ENCODE measurements at regions not wholly inside any gene's neighbourhood (a gene's known extent, or its start where the extent isn't known, plus 50 kb on each side); places are given as distances from the start of the nearest gene placed in this dataset.
"Not testable (repeated sequence)": the region's sequence is repeated elsewhere in the genome, so short reads cannot be mapped to it uniquely, and the experiment has no call there.

GRCh38 chr6:121617388-121617787 is 181.9 kb downstream of the GJA1 start:
- in situ Hi-C loops (cut with HindIII; ENCODE audit: low pct_unique_long_range_greater_than_20kb, low sequenced_read_pairs): no loop called here
- DNase-seq (ENCODE audit: low read depth): no peak

GRCh38 chr6:121619013-121619412 is 183.6 kb downstream of the GJA1 start:
- in situ Hi-C loops (cut with HindIII; ENCODE audit: low pct_unique_long_range_greater_than_20kb, low sequenced_read_pairs): no loop called here
- no peak for DNase-seq (ENCODE audit: low read depth)

GRCh38 chr6:121619987-121620740 is 184.7 kb downstream of the GJA1 start:
- DNase-seq (ENCODE audit: low read depth): no peak
- in situ Hi-C loops (cut with HindIII; ENCODE audit: low pct_unique_long_range_greater_than_20kb, low sequenced_read_pairs): no loop called here

- in situ Hi-C loops (cut with HindIII; ENCODE audit: low pct_unique_long_range_greater_than_20kb, low sequenced_read_pairs): no loop called here
These were observed 192.3 kb downstream of the GJA1 start for GRCh38 chr6:121627761-121628160.

GRCh38 chr6:121630716-121631115 is 195.3 kb downstream of the GJA1 start:
- DNase-seq (ENCODE audit: low read depth): no peak
- in situ Hi-C loops (cut with HindIII; ENCODE audit: low pct_unique_long_range_greater_than_20kb, low sequenced_read_pairs): no loop called here

More at GRCh38 chr6:121627761-121628160, 192.3 kb downstream of the GJA1 start:
- DNase-seq (ENCODE audit: low read depth): no peak

- in situ Hi-C loops (cut with HindIII; ENCODE audit: low pct_unique_long_range_greater_than_20kb, low sequenced_read_pairs); DNase-seq (ENCODE audit: low read depth): not testable (repeated sequence)
These were observed 196.3 kb downstream of the GJA1 start for GRCh38 chr6:121631752-121632151.

GRCh38 chr6:121633309-121633708 is 197.9 kb downstream of the GJA1 start:
- DNase-seq (ENCODE audit: low read depth): peak; percentile 6
- in situ Hi-C loops (cut with HindIII; ENCODE audit: low pct_unique_long_range_greater_than_20kb, low sequenced_read_pairs): no loop called here

- DNase-seq (ENCODE audit: low read depth); in situ Hi-C loops (cut with HindIII; ENCODE audit: low pct_unique_long_range_greater_than_20kb, low sequenced_read_pairs): not testable (repeated sequence)
These were observed 199.1 kb downstream of the GJA1 start for GRCh38 chr6:121634586-121634985.

GRCh38 chr6:121635355-121635754 is 199.9 kb downstream of the GJA1 start:
- no peak for DNase-seq (ENCODE audit: low read depth)
- in situ Hi-C loops (cut with HindIII; ENCODE audit: low pct_unique_long_range_greater_than_20kb, low sequenced_read_pairs): no loop called here

- in situ Hi-C loops (cut with HindIII; ENCODE audit: low pct_unique_long_range_greater_than_20kb, low sequenced_read_pairs); DNase-seq (ENCODE audit: low read depth): not testable (repeated sequence)
These were observed 200.8 kb downstream of the GJA1 start for GRCh38 chr6:121636217-121636616.

- DNase-seq (ENCODE audit: low read depth): no peak
- in situ Hi-C loops (cut with HindIII; ENCODE audit: low pct_unique_long_range_greater_than_20kb, low sequenced_read_pairs): no loop called here
These were observed 203.6 kb downstream of the GJA1 start for GRCh38 chr6:121639021-121639420.

GRCh38 chr6:121641158-121641557 is 205.7 kb downstream of the GJA1 start:
- in situ Hi-C loops (cut with HindIII; ENCODE audit: low pct_unique_long_range_greater_than_20kb, low sequenced_read_pairs): no loop called here

GRCh38 chr6:121645100-121645745 is 209.8 kb downstream of the GJA1 start:
- DNase-seq (ENCODE audit: low read depth): no peak
- in situ Hi-C loops (cut with HindIII; ENCODE audit: low pct_unique_long_range_greater_than_20kb, low sequenced_read_pairs): no loop called here

More at GRCh38 chr6:121641158-121641557, 205.7 kb downstream of the GJA1 start:
- no peak for DNase-seq (ENCODE audit: low read depth)

GRCh38 chr6:121647905-121648304 is 212.5 kb downstream of the GJA1 start:
- DNase-seq (ENCODE audit: low read depth): no peak

GRCh38 chr6:121649951-121650350 is 214.5 kb downstream of the GJA1 start:
- DNase-seq (ENCODE audit: low read depth): no peak
- in situ Hi-C loops (cut with HindIII; ENCODE audit: low pct_unique_long_range_greater_than_20kb, low sequenced_read_pairs): no loop called here

More at GRCh38 chr6:121647905-121648304, 212.5 kb downstream of the GJA1 start:
- in situ Hi-C loops (cut with HindIII; ENCODE audit: low pct_unique_long_range_greater_than_20kb, low sequenced_read_pairs): no loop called here

GRCh38 chr6:121651420-121651819 is 216.0 kb downstream of the GJA1 start:
- DNase-seq (ENCODE audit: low read depth): no peak
- in situ Hi-C loops (cut with HindIII; ENCODE audit: low pct_unique_long_range_greater_than_20kb, low sequenced_read_pairs): no loop called here

- in situ Hi-C loops (cut with HindIII; ENCODE audit: low pct_unique_long_range_greater_than_20kb, low sequenced_read_pairs): no loop called here
- DNase-seq (ENCODE audit: low read depth): no peak
These were observed 216.8 kb downstream of the GJA1 start for GRCh38 chr6:121652223-121652622.

GRCh38 chr6:121652726-121653623 is 217.5 kb downstream of the GJA1 start:
- peak; percentile 8 for DNase-seq (ENCODE audit: low read depth)
- in situ Hi-C loops (cut with HindIII; ENCODE audit: low pct_unique_long_range_greater_than_20kb, low sequenced_read_pairs): no loop called here

- DNase-seq (ENCODE audit: low read depth): no peak
- in situ Hi-C loops (cut with HindIII; ENCODE audit: low pct_unique_long_range_greater_than_20kb, low sequenced_read_pairs): no loop called here
These were observed 218.2 kb downstream of the GJA1 start for GRCh38 chr6:121653624-121654008.
